ENCODE measurements at regions not wholly inside any gene's neighbourhood (a gene's known extent, or its start where the extent isn't known, plus 50 kb on each side); places are given as distances from the start of the nearest gene placed in this dataset.

GRCh38 chr3:31392568-31392967 is 140.2 kb upstream of the STT3B start:
- Histone ChIP-seq H3F3A (ENCODE audit: insufficient read depth, low read length) (no peaks in the 10 kb centered on the region), H2AFZ (ENCODE audit: low read length) (no peak overlapping the region), H3K36me3 (ENCODE audit: insufficient read depth, low read length) (no peaks in the 10 kb centered on the region), H3K27me3 (ENCODE audit: insufficient read depth, low read length) (no peaks in the 10 kb centered on the region), H3K9me3 (ENCODE audit: low read length) (no peaks in the 10 kb centered on the region), H3K4me2 (ENCODE audit: low read length) (no peak overlapping the region), H3K9ac (ENCODE audit: low read length) (no peak overlapping the region), H3K27ac (ENCODE audit: low read depth, low read length, poor library complexity, severe bottlenecking) (no peak overlapping the region), H3K79me2 (ENCODE audit: insufficient read depth, low read length) (no peaks in the 10 kb centered on the region), H4K20me1 (ENCODE audit: insufficient read depth, low read length) (no peaks in the 10 kb centered on the region), H3K9me2 (ENCODE audit: low read depth, low read length) (no peaks in the 10 kb centered on the region), H3K4me3 (ENCODE audit: low read depth, low read length, poor library complexity, severe bottlenecking) (no peak overlapping the region), H3K4me1 (ENCODE audit: insufficient read depth, low read length, severe bottlenecking) (no peaks in the 10 kb centered on the region)
- TF ChIP-seq EZH2 (IDR thresholded peaks at IDR 0.05; ENCODE audit: borderline replicate concordance, low read length), result no peak

- Histone ChIP-seq H3K4me2 (ENCODE audit: low read length) (no peak overlapping the region), H3K27ac (ENCODE audit: low read depth, low read length, poor library complexity, severe bottlenecking) (no peak overlapping the region)
Measured at GRCh38 chr3:31399271-31399670, 133.5 kb upstream of the STT3B start.

GRCh38 chr3:31402117-31402516 is 130.6 kb upstream of the STT3B start:
- no peak for TF ChIP-seq EZH2 (IDR thresholded peaks at IDR 0.05; ENCODE audit: borderline replicate concordance, low read length)
- TF ChIP-seq, protein P1, sequence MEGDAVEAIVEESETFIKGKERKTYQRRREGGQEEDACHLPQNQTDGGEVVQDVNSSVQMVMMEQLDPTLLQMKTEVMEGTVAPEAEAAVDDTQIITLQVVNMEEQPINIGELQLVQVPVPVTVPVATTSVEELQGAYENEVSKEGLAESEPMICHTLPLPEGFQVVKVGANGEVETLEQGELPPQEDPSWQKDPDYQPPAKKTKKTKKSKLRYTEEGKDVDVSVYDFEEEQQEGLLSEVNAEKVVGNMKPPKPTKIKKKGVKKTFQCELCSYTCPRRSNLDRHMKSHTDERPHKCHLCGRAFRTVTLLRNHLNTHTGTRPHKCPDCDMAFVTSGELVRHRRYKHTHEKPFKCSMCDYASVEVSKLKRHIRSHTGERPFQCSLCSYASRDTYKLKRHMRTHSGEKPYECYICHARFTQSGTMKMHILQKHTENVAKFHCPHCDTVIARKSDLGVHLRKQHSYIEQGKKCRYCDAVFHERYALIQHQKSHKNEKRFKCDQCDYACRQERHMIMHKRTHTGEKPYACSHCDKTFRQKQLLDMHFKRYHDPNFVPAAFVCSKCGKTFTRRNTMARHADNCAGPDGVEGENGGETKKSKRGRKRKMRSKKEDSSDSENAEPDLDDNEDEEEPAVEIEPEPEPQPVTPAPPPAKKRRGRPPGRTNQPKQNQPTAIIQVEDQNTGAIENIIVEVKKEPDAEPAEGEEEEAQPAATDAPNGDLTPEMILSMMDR (IDR thresholded peaks at IDR 0.05; ENCODE audit: low read length), result no peak
- H3K4me3 ChIP-seq (ENCODE audit: low read depth, low read length, poor library complexity, severe bottlenecking), result no peak overlapping the region
- no peaks in the 10 kb centered on the region for H4K20me1 ChIP-seq (ENCODE audit: insufficient read depth, low read length)
- H3K79me2 ChIP-seq (ENCODE audit: insufficient read depth, low read length), result no peaks in the 10 kb centered on the region
- no peak overlapping the region for H3K4me2 ChIP-seq (ENCODE audit: low read length)
- H3K9me3 ChIP-seq (ENCODE audit: low read length), result no peaks in the 10 kb centered on the region
- no peaks in the 10 kb centered on the region for H3K4me1 ChIP-seq (ENCODE audit: insufficient read depth, low read length, severe bottlenecking)
- H3K36me3 ChIP-seq (ENCODE audit: insufficient read depth, low read length), result no peaks in the 10 kb centered on the region
- no peak overlapping the region for H3K9ac ChIP-seq (ENCODE audit: low read length)
- no peaks in the 10 kb centered on the region for H3F3A ChIP-seq (ENCODE audit: insufficient read depth, low read length)
- H2AFZ ChIP-seq (ENCODE audit: low read length), result no peak overlapping the region
- no peaks in the 10 kb centered on the region for H3K9me2 ChIP-seq (ENCODE audit: low read depth, low read length)
- no peak overlapping the region for H3K27ac ChIP-seq (ENCODE audit: low read depth, low read length, poor library complexity, severe bottlenecking)
- H3K27me3 ChIP-seq (ENCODE audit: insufficient read depth, low read length), result no peaks in the 10 kb centered on the region

More at GRCh38 chr3:31399271-31399670, 133.5 kb upstream of the STT3B start:
- no peak for TF ChIP-seq EZH2 (IDR thresholded peaks at IDR 0.05; ENCODE audit: borderline replicate concordance, low read length)
- H3K36me3 ChIP-seq (ENCODE audit: insufficient read depth, low read length), result no peaks in the 10 kb centered on the region
- no peaks in the 10 kb centered on the region for H3K9me3 ChIP-seq (ENCODE audit: low read length)
- no peaks in the 10 kb centered on the region for H3K4me1 ChIP-seq (ENCODE audit: insufficient read depth, low read length, severe bottlenecking)
- H3K9me2 ChIP-seq (ENCODE audit: low read depth, low read length), result no peaks in the 10 kb centered on the region
- no peak overlapping the region for H3K4me3 ChIP-seq (ENCODE audit: low read depth, low read length, poor library complexity, severe bottlenecking)
- H3F3A ChIP-seq (ENCODE audit: insufficient read depth, low read length), result no peaks in the 10 kb centered on the region
- no peaks in the 10 kb centered on the region for H4K20me1 ChIP-seq (ENCODE audit: insufficient read depth, low read length)
- no peaks in the 10 kb centered on the region for H3K79me2 ChIP-seq (ENCODE audit: insufficient read depth, low read length)
- no peaks in the 10 kb centered on the region for H3K27me3 ChIP-seq (ENCODE audit: insufficient read depth, low read length)
- no peak overlapping the region for H2AFZ ChIP-seq (ENCODE audit: low read length)
- no peak overlapping the region for H3K9ac ChIP-seq (ENCODE audit: low read length)

GRCh38 chr3:31403197-31403596 is 129.5 kb upstream of the STT3B start:
- Histone ChIP-seq H3K79me2 (ENCODE audit: insufficient read depth, low read length) (no peaks in the 10 kb centered on the region), H3K27ac (ENCODE audit: low read depth, low read length, poor library complexity, severe bottlenecking) (no peak overlapping the region), H3K4me1 (ENCODE audit: insufficient read depth, low read length, severe bottlenecking) (no peaks in the 10 kb centered on the region), H3K9ac (ENCODE audit: low read length) (no peak overlapping the region), H4K20me1 (ENCODE audit: insufficient read depth, low read length) (no peaks in the 10 kb centered on the region), H3K9me2 (ENCODE audit: low read depth, low read length) (no peaks in the 10 kb centered on the region), H3K36me3 (ENCODE audit: insufficient read depth, low read length) (no peaks in the 10 kb centered on the region), H3K4me3 (ENCODE audit: low read depth, low read length, poor library complexity, severe bottlenecking) (no peak overlapping the region), H3F3A (ENCODE audit: insufficient read depth, low read length) (no peaks in the 10 kb centered on the region), H3K9me3 (ENCODE audit: low read length) (no peaks in the 10 kb centered on the region), H3K4me2 (ENCODE audit: low read length) (no peak overlapping the region), H3K27me3 (ENCODE audit: insufficient read depth, low read length) (no peaks in the 10 kb centered on the region), H2AFZ (ENCODE audit: low read length) (no peak overlapping the region)
- no peak for TF ChIP-seq EZH2 (IDR thresholded peaks at IDR 0.05; ENCODE audit: borderline replicate concordance, low read length)
- TF ChIP-seq, protein P1 (IDR thresholded peaks at IDR 0.05; ENCODE audit: low read length), result no peak
